Ovary (tissue), 3 donors: ENCODE measurements at regions not wholly inside any gene's neighbourhood (a gene's known extent, or its start where the extent isn't known, plus 50 kb on each side); places are given as distances from the start of the nearest gene placed in this dataset.

Source experiments
- POLR2A ChIP-seq: fragments of 450-650 bp; IDR thresholded peaks from one replicate; pipeline ENCODE4 v1.6.1; 2017; ENCODE audit warnings: antibody characterized with exemption, mild to moderate bottlenecking, moderate library complexity
- TF ChIP-seq, protein P1 (sequence below), 3 donors: fragments of 450-650 bp in 2 of 3; fragments of 200-600 bp in 1 of 3; IDR thresholded peaks; one replicate each; pipeline versions ENCODE4 v1.5.1 to v1.8.0; 2016 to 2022; ENCODE audit warnings: antibody characterized with exemption in 3 of 3, mild to moderate bottlenecking in 1 of 3
- donor health status: DM: no; HTN: no; CAD: no.

- TF ChIP-seq, protein P1, sequence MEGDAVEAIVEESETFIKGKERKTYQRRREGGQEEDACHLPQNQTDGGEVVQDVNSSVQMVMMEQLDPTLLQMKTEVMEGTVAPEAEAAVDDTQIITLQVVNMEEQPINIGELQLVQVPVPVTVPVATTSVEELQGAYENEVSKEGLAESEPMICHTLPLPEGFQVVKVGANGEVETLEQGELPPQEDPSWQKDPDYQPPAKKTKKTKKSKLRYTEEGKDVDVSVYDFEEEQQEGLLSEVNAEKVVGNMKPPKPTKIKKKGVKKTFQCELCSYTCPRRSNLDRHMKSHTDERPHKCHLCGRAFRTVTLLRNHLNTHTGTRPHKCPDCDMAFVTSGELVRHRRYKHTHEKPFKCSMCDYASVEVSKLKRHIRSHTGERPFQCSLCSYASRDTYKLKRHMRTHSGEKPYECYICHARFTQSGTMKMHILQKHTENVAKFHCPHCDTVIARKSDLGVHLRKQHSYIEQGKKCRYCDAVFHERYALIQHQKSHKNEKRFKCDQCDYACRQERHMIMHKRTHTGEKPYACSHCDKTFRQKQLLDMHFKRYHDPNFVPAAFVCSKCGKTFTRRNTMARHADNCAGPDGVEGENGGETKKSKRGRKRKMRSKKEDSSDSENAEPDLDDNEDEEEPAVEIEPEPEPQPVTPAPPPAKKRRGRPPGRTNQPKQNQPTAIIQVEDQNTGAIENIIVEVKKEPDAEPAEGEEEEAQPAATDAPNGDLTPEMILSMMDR (IDR thresholded peaks at IDR 0.05), result no peak
- no peak for TF ChIP-seq POLR2A
These were observed 97.8 kb upstream of the CHODL start for GRCh38 chr21:18146820-18147219.
